OCI-LY3 (cell line): ENCODE measurements at regions not wholly inside any gene's neighbourhood (a gene's known extent, or its start where the extent isn't known, plus 50 kb on each side); places are given as distances from the start of the nearest gene placed in this dataset.

ENCODE experiments used
- EZH2phosphoT487 ChIP-seq: fragments of 200-600 bp; shearing (Covaris generic); IDR thresholded peaks from 2 replicates; pipeline ENCODE4 v1.6.1; 2018; ENCODE audit warnings: antibody characterized with exemption, mixed run types, low read depth
- TF ChIP-seq, protein P1 (sequence below): fragments of 200-600, 300-600 bp; sonication (generic); IDR thresholded peaks from 2 replicates; pipeline ENCODE4 v1.5.1; 2014; ENCODE audit warnings: antibody characterized with exemption, low read length, low read depth

GRCh38 chr1:195763907-195764374 is 844.3 kb downstream of the KCNT2 start:
- TF ChIP-seq, protein P1, sequence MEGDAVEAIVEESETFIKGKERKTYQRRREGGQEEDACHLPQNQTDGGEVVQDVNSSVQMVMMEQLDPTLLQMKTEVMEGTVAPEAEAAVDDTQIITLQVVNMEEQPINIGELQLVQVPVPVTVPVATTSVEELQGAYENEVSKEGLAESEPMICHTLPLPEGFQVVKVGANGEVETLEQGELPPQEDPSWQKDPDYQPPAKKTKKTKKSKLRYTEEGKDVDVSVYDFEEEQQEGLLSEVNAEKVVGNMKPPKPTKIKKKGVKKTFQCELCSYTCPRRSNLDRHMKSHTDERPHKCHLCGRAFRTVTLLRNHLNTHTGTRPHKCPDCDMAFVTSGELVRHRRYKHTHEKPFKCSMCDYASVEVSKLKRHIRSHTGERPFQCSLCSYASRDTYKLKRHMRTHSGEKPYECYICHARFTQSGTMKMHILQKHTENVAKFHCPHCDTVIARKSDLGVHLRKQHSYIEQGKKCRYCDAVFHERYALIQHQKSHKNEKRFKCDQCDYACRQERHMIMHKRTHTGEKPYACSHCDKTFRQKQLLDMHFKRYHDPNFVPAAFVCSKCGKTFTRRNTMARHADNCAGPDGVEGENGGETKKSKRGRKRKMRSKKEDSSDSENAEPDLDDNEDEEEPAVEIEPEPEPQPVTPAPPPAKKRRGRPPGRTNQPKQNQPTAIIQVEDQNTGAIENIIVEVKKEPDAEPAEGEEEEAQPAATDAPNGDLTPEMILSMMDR, result no peak
- no peak for TF ChIP-seq EZH2phosphoT487
